Fibroblast of lung (primary cell): ENCODE measurements at regions not wholly inside any gene's neighbourhood (a gene's known extent, or its start where the extent isn't known, plus 50 kb on each side); places are given as distances from the start of the nearest gene placed in this dataset.
A peak's percentile ranks its signal among the peaks of the same experiment; 100 is the strongest.

ENCODE experiments used
- DNase-seq, 2 donors: peaks; one replicate each; pipeline versions ENCODE4 v3.0.0 to v3.0.0-alpha.2; 2010; ENCODE audit warnings: low read depth in 2 of 2
- H2AFZ ChIP-seq: 2 replicates; pipeline ENCODE4 v1.5.1; 2012; ENCODE audit warnings: low read length, control low read depth, inconsistent platforms
- H3K27ac ChIP-seq: 2 replicates; pipeline ENCODE4 v1.5.1; 2011; ENCODE audit warnings: low read length, control low read depth; ENCODE audit not compliant: insufficient read depth
- H3K27me3 ChIP-seq: 2 replicates; pipeline ENCODE4 v1.5.1; 2011; ENCODE audit warnings: mild to moderate bottlenecking, low read length; ENCODE audit not compliant: control insufficient read depth, insufficient read depth
- H3K36me3 ChIP-seq: 2 replicates; pipeline ENCODE4 v1.5.1; 2011; ENCODE audit warnings: low read length; ENCODE audit not compliant: control insufficient read depth, insufficient read depth
- H3K4me1 ChIP-seq: 2 replicates; pipeline ENCODE4 v1.5.1; 2011; ENCODE audit warnings: low read length; ENCODE audit not compliant: control insufficient read depth, insufficient read depth; ENCODE audit errors: extremely low read depth
- H3K4me2 ChIP-seq: 2 replicates; pipeline ENCODE4 v1.5.1; 2011; ENCODE audit warnings: low read length, control low read depth; ENCODE audit not compliant: insufficient read depth; ENCODE audit errors: extremely low read depth
- H3K4me3 ChIP-seq, 4 experiments: fragments of 200-600 bp in 1 of 4; sonication (generic) in 1 of 4; replicated peaks in 1 of 4; 2 replicates each; pipeline ENCODE4 v1.5.1; 2011 to 2016; ENCODE audit warnings: low read length in 4 of 4, low read depth in 3 of 4, mild to moderate bottlenecking in 3 of 4, control low read depth in 2 of 4, inconsistent platforms in 1 of 4, mixed read lengths in 1 of 4; ENCODE audit not compliant: insufficient read depth in 1 of 4; ENCODE audit errors: control extremely low read depth in 1 of 4
- H3K79me2 ChIP-seq: 2 replicates; pipeline ENCODE4 v1.5.1; 2012; ENCODE audit warnings: mild to moderate bottlenecking, low read length, inconsistent platforms; ENCODE audit not compliant: control insufficient read depth, insufficient read depth
- H3K9ac ChIP-seq: 2 replicates; pipeline ENCODE4 v1.5.1; 2011; ENCODE audit warnings: mild to moderate bottlenecking, low read length, control low read depth; ENCODE audit not compliant: insufficient read depth
- H3K9me3 ChIP-seq: 2 replicates; pipeline ENCODE4 v1.5.1; 2012; ENCODE audit warnings: low read depth, low read length; ENCODE audit not compliant: control insufficient read depth, insufficient read depth
- H4K20me1 ChIP-seq: 2 replicates; pipeline ENCODE4 v1.5.1; 2011; ENCODE audit warnings: low read length; ENCODE audit not compliant: control insufficient read depth, insufficient read depth; ENCODE audit errors: extremely low read depth
- EZH2 ChIP-seq: IDR thresholded peaks from 2 replicates; pipeline ENCODE4 v1.5.1; 2012; ENCODE audit warnings: low read length, control low read depth, mild to moderate bottlenecking; ENCODE audit errors: missing control alignments
- TF ChIP-seq, protein P1 (sequence below), 2 donors: IDR thresholded peaks in 1 of 2; conservative IDR thresholded peaks in 1 of 2; 1 replicate in 1 of 2; 2 replicates in 1 of 2; pipeline ENCODE4 v1.5.1; 2011 to 2012; ENCODE audit warnings: low read length in 2 of 2, control low read depth in 1 of 2, inconsistent platforms in 1 of 2, low read depth in 1 of 2, mild to moderate bottlenecking in 1 of 2

DNA sequence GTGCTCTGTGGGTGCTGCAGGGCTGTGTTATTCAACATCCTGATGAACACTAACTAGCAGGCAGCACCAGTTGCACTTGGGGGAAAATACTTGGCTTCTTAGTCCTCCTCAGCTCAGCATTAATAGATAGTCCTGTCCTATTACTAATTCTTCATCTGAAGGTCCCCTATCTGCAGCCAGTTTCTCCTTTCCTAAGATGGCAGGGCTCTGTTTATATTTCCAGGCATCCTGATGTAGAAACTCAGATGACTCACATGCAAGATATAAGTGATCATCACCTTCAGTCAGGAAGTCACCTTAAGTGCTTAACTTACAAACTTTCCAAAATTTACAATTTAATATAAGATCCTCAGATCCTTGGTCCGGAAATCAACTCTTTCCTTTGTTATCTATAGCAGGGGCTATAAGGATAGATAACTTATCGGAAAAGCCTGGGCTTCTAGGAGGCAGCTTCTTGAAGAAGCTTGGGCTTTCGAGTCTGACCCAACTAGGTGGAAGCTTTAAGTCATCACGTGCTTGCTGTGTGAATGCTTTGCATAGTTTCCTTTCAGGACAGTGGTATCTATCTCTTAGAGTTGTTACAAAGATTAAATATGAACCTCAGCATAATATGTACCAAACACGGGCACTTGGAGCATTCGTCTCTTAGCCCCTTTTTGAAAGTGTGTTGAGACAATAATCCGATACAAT is 181.0 kb upstream of the GRIP1 start:
- Histone ChIP-seq H2AFZ (no peak overlapping the region), H3K36me3 (no peaks in the 10 kb centered on the region), H3K79me2 (no peaks in the 10 kb centered on the region), H3K4me1 (no peaks in the 10 kb centered on the region), H3K4me2 (no peak overlapping the region), H3K27me3 (no peaks in the 10 kb centered on the region), H3K4me3 (no peak overlapping the region), H4K20me1 (no peaks in the 10 kb centered on the region), H3K9me3 (no peaks in the 10 kb centered on the region), H3K27ac (no peak overlapping the region), H3K9ac (no peak overlapping the region)
- DNase-seq, result no peak
- TF ChIP-seq, protein P1, sequence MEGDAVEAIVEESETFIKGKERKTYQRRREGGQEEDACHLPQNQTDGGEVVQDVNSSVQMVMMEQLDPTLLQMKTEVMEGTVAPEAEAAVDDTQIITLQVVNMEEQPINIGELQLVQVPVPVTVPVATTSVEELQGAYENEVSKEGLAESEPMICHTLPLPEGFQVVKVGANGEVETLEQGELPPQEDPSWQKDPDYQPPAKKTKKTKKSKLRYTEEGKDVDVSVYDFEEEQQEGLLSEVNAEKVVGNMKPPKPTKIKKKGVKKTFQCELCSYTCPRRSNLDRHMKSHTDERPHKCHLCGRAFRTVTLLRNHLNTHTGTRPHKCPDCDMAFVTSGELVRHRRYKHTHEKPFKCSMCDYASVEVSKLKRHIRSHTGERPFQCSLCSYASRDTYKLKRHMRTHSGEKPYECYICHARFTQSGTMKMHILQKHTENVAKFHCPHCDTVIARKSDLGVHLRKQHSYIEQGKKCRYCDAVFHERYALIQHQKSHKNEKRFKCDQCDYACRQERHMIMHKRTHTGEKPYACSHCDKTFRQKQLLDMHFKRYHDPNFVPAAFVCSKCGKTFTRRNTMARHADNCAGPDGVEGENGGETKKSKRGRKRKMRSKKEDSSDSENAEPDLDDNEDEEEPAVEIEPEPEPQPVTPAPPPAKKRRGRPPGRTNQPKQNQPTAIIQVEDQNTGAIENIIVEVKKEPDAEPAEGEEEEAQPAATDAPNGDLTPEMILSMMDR (conservative IDR thresholded peaks at IDR 0.05 in 1 of 2, IDR thresholded peaks at IDR 0.05 in 1 of 2; ENCODE audit: low read depth in 1 of 2, low read length in 2 of 2), result no peak
- TF ChIP-seq EZH2, result no peak

- H3K27me3 ChIP-seq, result no peaks in the 10 kb centered on the region
- H3K4me1 ChIP-seq, result no peaks in the 10 kb centered on the region
- TF ChIP-seq, protein P1 (conservative IDR thresholded peaks at IDR 0.05 in 1 of 2, IDR thresholded peaks at IDR 0.05 in 1 of 2; ENCODE audit: low read depth in 1 of 2, low read length in 2 of 2), result peak; percentile 93 to 98
- no peak for TF ChIP-seq EZH2
- DNase-seq, result peak; percentile 36 to 64
- H3K4me2 ChIP-seq, result no peak overlapping the region
- H3K36me3 ChIP-seq, result no peaks in the 10 kb centered on the region
- no peak overlapping the region for H3K27ac ChIP-seq
- H4K20me1 ChIP-seq, result no peaks in the 10 kb centered on the region
- no peaks in the 10 kb centered on the region for H3K9me3 ChIP-seq
- H3K4me3 ChIP-seq, result no peak overlapping the region
- H3K9ac ChIP-seq, result no peak overlapping the region
- H3K79me2 ChIP-seq, result no peaks in the 10 kb centered on the region
- no peak overlapping the region for H2AFZ ChIP-seq
Measured at GRCh38 chr12:66860752-66861750, 182.2 kb upstream of the GRIP1 start.

DNA sequence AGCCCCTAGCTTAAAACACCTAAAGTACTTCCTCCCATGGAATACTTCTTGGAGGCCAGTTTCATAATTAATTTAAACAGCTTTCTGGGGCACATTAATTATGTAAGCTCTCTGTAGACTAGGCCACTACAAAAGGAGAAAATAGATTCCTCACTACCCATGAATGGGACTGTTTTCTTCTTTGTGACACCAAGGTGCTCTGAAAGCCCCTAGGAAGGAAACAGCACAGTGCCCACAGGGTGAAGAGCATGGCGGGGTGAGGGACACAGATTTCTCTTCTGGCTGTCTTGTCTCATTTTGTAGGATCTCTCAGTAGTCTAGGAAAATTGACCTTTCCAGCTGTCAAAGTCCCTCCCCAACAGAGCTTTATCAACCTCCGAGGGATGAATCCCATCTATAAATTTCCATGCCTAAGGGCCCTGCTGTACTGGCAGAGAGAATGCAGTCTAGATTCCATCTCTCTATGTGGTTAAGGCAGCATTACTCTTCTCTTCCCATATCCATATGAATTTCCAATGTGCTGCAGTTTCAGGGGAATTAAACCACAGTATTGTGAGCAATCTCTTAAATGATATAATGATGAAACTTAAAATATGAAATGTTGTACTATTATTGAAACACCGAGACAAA is 183.6 kb upstream of the GRIP1 start:
- H3K27me3 ChIP-seq, result no peaks in the 10 kb centered on the region
- no peaks in the 10 kb centered on the region for H3K4me1 ChIP-seq
- no peak for DNase-seq
- H3K79me2 ChIP-seq, result no peaks in the 10 kb centered on the region
- no peak overlapping the region for H3K9ac ChIP-seq
- no peak overlapping the region for H2AFZ ChIP-seq
- H3K9me3 ChIP-seq, result no peaks in the 10 kb centered on the region
- no peaks in the 10 kb centered on the region for H3K36me3 ChIP-seq
- H3K4me3 ChIP-seq, result no peak overlapping the region
- H3K4me2 ChIP-seq, result no peak overlapping the region
- H3K27ac ChIP-seq, result no peak overlapping the region
- H4K20me1 ChIP-seq, result no peaks in the 10 kb centered on the region
- TF ChIP-seq, protein P1 (conservative IDR thresholded peaks at IDR 0.05 in 1 of 2, IDR thresholded peaks at IDR 0.05 in 1 of 2; ENCODE audit: low read depth in 1 of 2, low read length in 2 of 2), result no peak
- TF ChIP-seq EZH2, result no peak
